Common myeloid progenitor, CD34-positive (primary cell): ENCODE measurements at regions not wholly inside any gene's neighbourhood (a gene's known extent, or its start where the extent isn't known, plus 50 kb on each side); places are given as distances from the start of the nearest gene placed in this dataset.

ENCODE experiments used
- CTCF ChIA-PET: fragments of 350-600 bp; sonication (Branson Sonifier 250); formaldehyde crosslinking; loops from one replicate; lab custom pipeline; 2021; ENCODE audit warnings: antibody characterized with exemption; lab: Charles Lee
- POLR2A ChIA-PET: fragments of 350-600 bp; sonication (Branson Sonifier 250); formaldehyde crosslinking; loops from one replicate; lab custom pipeline; 2021; ENCODE audit warnings: antibody characterized with exemption; lab: Charles Lee
- DNase-seq, 3 donors: peaks; one replicate each; pipeline versions ENCODE4 v3.0.0 to v3.0.0-alpha.2; 2013
- H3K27ac ChIP-seq, 2 experiments: 1 replicate in 1 of 2; 2 replicates in 1 of 2; pipeline ENCODE4 v1.7.0; 2013; ENCODE audit warnings: inconsistent platforms in 2 of 2, low read length in 2 of 2, mild to moderate bottlenecking in 2 of 2, low read depth in 1 of 2, moderate library complexity in 1 of 2; ENCODE audit not compliant: severe bottlenecking in 2 of 2, insufficient read depth in 1 of 2, poor library complexity in 1 of 2
- H3K27me3 ChIP-seq, 5 experiments: replicated peaks in 2 of 5; 1 replicate in 3 of 5; 2 replicates in 2 of 5; pipeline versions ENCODE4 v1.6.1 to v1.7.0; 2013; ENCODE audit warnings: low read length in 4 of 5, mild to moderate bottlenecking in 2 of 5, moderate library complexity in 2 of 5, inconsistent platforms in 1 of 5; ENCODE audit not compliant: insufficient read depth in 5 of 5, control insufficient read depth in 4 of 5
- H3K36me3 ChIP-seq, 4 experiments: 1 replicate in 2 of 4; 2 replicates in 2 of 4; pipeline versions ENCODE4 v1.6.1 to v1.7.0; 2013; ENCODE audit warnings: low read length in 3 of 4, control low read depth in 1 of 4, mild to moderate bottlenecking in 1 of 4; ENCODE audit not compliant: control insufficient read depth in 4 of 4, insufficient read depth in 4 of 4
- H3K4me1 ChIP-seq, 4 experiments: 1 replicate in 3 of 4; 2 replicates in 1 of 4; pipeline versions ENCODE4 v1.6.1 to v1.7.1; 2013; ENCODE audit warnings: low read length in 3 of 4, mild to moderate bottlenecking in 3 of 4, control low read depth in 1 of 4, inconsistent platforms in 1 of 4, moderate library complexity in 1 of 4; ENCODE audit not compliant: control insufficient read depth in 4 of 4, insufficient read depth in 4 of 4; ENCODE audit errors: control extremely low read depth in 1 of 4
- H3K4me3 ChIP-seq, 7 experiments: 1 replicate in 4 of 7; 2 replicates in 3 of 7; pipeline versions ENCODE4 v1.5.1 to v1.7.0; 2013; ENCODE audit warnings: mild to moderate bottlenecking in 7 of 7, low read length in 6 of 7, moderate library complexity in 6 of 7, inconsistent platforms in 2 of 7, low read depth in 2 of 7, control low read depth in 1 of 7; ENCODE audit not compliant: insufficient read depth in 4 of 7, control insufficient read depth in 1 of 7; ENCODE audit errors: extremely low read depth in 1 of 7
- H3K9me3 ChIP-seq, 5 experiments: 1 replicate in 4 of 5; 2 replicates in 1 of 5; pipeline versions ENCODE4 v1.6.1 to v1.7.1; 2013; ENCODE audit warnings: low read length in 4 of 5, mild to moderate bottlenecking in 2 of 5, inconsistent platforms in 1 of 5, low read depth in 1 of 5, moderate library complexity in 1 of 5; ENCODE audit not compliant: control insufficient read depth in 4 of 5, insufficient read depth in 2 of 5; ENCODE audit errors: control extremely low read depth in 1 of 5
- WGBS: methylation state at CpG from one replicate; pipeline ENCODE4 v1.1.5; 2013; ENCODE audit not compliant: insufficient coverage; 5-methylcytosine and 5-hydroxymethylcytosine counted together

DNA sequence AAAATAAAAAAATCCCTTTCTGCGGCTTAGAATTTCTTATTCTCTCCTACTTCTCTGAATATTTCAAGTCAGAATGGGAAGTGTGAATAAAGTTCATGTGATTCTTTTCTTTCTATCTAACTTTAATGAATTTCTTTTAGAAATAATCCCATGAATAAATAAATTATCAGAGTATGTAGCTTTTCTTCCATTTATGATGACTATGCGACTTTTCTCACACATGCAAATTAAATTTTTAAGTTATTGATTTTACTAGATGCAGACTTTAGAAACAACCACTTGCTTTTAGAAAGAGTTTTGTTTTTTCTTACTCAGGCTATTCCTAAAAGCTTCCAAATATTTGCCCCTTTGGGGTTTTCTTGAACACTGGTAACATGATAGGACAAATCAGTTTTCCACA is 477.7 kb upstream of the AGTR1 start:
- H3K4me3 ChIP-seq, result no peak overlapping the region
- ChIA-PET POLR2A (no interaction called here), CTCF (no interaction called here)
- H3K36me3 ChIP-seq, result no peaks in the 10 kb centered on the region
- DNase-seq, result no peak
- no peaks in the 10 kb centered on the region for H3K4me1 ChIP-seq
- H3K27me3 ChIP-seq, result no peaks in the 10 kb centered on the region
- H3K9me3 ChIP-seq, result no peaks in the 10 kb centered on the region
- WGBS, result no CpG with 5 or more reads among the region's 2 CpGs
- H3K27ac ChIP-seq, result no peak overlapping the region

DNA sequence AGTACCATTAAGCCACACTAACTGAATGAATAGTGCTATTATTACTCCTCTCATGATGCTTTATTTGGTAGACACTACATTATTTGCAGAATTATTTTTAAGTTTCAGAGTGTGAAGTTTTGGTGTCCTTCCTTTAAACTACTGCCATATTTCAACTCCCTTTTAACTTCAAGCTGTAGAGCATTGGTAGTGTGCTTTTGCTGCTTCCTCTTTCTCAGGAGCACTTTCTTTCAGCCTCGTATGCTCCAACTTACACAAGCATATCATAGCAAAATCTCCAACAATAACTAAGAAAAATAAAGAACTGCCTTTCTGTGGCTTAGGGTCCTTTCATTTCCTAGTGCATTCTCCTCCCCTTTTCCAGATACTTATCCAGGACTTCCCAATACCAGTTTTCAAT is 476.4 kb upstream of the AGTR1 start:
- Histone ChIP-seq H3K27me3 (no peaks in the 10 kb centered on the region), H3K27ac (no peak overlapping the region), H3K36me3 (no peaks in the 10 kb centered on the region), H3K4me3 (no peak overlapping the region), H3K9me3 (no peaks in the 10 kb centered on the region), H3K4me1 (no peaks in the 10 kb centered on the region)
- WGBS, result no CpG with 5 or more reads among the region's 1 CpG
- POLR2A ChIA-PET, result no interaction called here
- no peak for DNase-seq
- CTCF ChIA-PET, result no interaction called here

DNA sequence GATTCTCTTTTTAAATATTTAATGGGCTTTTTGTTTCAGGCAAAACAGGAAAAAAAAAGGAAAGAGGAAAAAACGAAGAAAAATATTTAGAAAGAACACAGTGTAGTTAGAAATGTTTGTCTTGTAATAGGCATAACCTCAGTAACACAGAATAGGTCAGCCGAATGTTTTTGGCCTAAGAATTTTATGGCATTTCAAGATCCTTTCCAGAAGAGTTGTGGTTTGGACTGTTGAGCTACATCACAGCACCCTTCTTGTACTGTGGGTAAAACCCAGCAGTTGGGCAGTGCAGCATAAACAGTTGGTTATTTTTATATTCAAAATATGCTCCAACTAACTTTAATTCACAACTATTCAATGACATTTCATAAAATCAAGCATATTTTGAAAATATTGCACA is 474.4 kb upstream of the AGTR1 start:
- POLR2A ChIA-PET, result no interaction called here
- no peak for DNase-seq
- Histone ChIP-seq H3K4me3 (no peak overlapping the region), H3K9me3 (no peaks in the 10 kb centered on the region), H3K4me1 (no peaks in the 10 kb centered on the region), H3K27ac (no peak overlapping the region), H3K36me3 (no peaks in the 10 kb centered on the region), H3K27me3 (no peaks in the 10 kb centered on the region)
- no CpG with 5 or more reads among the region's 2 CpGs for WGBS
- CTCF ChIA-PET, result no interaction called here

DNA sequence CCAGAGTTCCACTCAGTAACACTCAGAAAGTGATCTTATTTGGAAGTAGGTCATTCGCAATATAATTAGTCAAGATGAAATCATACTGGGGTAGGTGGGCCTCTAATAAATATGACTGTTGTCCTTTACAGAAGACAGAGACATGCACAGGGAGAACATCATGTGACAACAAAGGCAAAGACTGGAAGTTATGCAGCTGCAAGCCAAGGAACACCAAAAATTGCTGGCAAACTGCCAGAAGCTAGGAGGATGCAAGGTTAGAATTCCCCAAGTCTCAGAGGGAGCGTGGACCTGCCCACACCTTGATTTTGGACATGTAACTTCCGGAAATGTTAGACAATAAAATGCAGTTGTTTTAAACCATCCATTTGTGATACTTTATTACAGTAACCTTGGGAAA is 471.5 kb upstream of the AGTR1 start:
- Histone ChIP-seq H3K27ac (no peak overlapping the region), H3K4me3 (no peak overlapping the region), H3K4me1 (no peaks in the 10 kb centered on the region), H3K36me3 (no peaks in the 10 kb centered on the region), H3K9me3 (no peaks in the 10 kb centered on the region), H3K27me3 (no peaks in the 10 kb centered on the region)
- WGBS, result 100% methylated on average over 3 of the region's 3 CpGs
- ChIA-PET POLR2A (no interaction called here), CTCF (no interaction called here)
- no peak for DNase-seq

DNA sequence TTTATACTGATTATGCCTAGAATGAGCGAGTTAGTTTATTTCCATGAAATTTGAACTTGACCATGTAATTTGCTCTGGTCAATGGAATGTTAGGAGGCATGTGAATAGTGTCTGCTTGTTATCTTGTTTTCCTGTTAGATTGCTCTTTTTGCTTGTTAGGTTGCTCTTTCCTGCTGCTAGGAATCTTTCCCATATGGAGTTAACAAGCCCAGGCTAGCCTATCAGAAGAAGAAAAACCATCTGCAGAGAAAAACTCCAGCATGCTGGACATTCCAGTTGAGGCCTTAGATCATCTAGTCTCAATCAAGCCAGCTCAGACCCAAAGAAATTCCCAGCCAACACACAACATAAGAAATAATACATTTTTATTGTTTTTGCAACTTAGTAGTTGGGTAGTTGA is 470.2 kb upstream of the AGTR1 start:
- WGBS, result no CpG with 5 or more reads among the region's 1 CpG

DNA sequence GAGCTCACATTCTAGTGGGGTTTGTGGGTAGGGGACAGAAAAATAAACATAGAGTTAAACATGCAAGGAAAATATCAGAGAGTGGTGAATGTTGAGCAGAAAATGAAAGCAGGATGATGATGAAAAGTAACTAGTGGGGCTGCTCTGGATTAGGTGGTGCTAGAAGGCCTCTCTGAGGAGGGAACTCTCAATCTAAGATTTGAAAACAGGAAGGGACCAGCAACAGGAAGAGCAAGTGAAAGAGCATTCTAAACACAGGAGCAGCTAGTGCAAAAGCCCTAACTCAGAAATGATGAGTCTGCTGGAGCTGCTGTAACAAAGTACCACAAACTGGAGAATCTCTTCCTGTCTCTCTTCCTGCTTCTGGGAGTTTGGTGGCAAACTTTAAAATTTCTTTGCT is 468.6 kb upstream of the AGTR1 start:
- ChIA-PET CTCF (no interaction called here), POLR2A (no interaction called here)
- no peaks in the 10 kb centered on the region for H3K36me3 ChIP-seq
- no peak overlapping the region for H3K4me3 ChIP-seq
- no peaks in the 10 kb centered on the region for H3K27me3 ChIP-seq
- DNase-seq, result no peak
- H3K4me1 ChIP-seq, result no peaks in the 10 kb centered on the region
- H3K9me3 ChIP-seq, result no peaks in the 10 kb centered on the region
- no peak overlapping the region for H3K27ac ChIP-seq

More for the DNA sequence above, 470.2 kb upstream of the AGTR1 start:
- Histone ChIP-seq H3K27me3 (no peaks in the 10 kb centered on the region), H3K27ac (no peak overlapping the region), H3K4me3 (no peak overlapping the region), H3K9me3 (no peaks in the 10 kb centered on the region), H3K36me3 (no peaks in the 10 kb centered on the region), H3K4me1 (no peaks in the 10 kb centered on the region)
- no peak for DNase-seq
- ChIA-PET CTCF (no interaction called here), POLR2A (no interaction called here)

DNA sequence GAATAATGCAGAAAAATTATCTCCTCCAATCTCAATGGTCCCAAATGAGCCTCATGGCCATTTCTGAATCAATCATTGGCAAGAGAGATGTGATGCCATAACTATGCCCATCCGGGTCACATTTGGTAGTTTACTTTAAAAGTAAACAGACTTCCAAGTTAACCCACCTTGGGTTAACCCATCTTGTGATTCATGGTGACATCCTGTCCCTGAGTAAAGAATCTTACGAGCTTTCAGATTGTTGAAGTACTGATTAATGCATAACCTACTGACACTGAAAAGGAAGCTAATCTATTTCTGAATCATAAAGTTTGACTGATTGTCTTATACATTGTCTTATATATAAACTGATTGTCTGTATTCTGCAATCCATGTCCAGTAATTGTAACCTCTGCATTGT is 467.2 kb upstream of the AGTR1 start:
- no peak for DNase-seq
- POLR2A ChIA-PET, result no interaction called here
- no peaks in the 10 kb centered on the region for H3K9me3 ChIP-seq
- CTCF ChIA-PET, result no interaction called here
- H3K36me3 ChIP-seq, result no peaks in the 10 kb centered on the region
- H3K4me3 ChIP-seq, result no peak overlapping the region
- H3K27me3 ChIP-seq, result no peaks in the 10 kb centered on the region
- H3K27ac ChIP-seq, result no peak overlapping the region
- WGBS, result 100% methylated on average over 1 of the region's 2 CpGs
- no peaks in the 10 kb centered on the region for H3K4me1 ChIP-seq
